Mucosa of descending colon (tissue), 3 donors: ENCODE measurements at regions not wholly inside any gene's neighbourhood (a gene's known extent, or its start where the extent isn't known, plus 50 kb on each side); places are given as distances from the start of the nearest gene placed in this dataset.

Experiments used
- ATAC-seq: fragments of 200-7000 bp; cut with Tn5 transposase; one replicate; pipeline ENCODE4 v1.9.1; 2020; ENCODE audit warnings: mild to moderate bottlenecking, moderate library complexity
- DNase-seq, 3 donors: peaks; one replicate each; pipeline ENCODE4 v3.0.0-alpha.2; 2020
- H3K36me3 ChIP-seq: fragments of 200-600 bp; one replicate; pipeline ENCODE4 v1.8.0; 2021; ENCODE audit warnings: low read depth, mild to moderate bottlenecking
- H3K4me1 ChIP-seq: fragments of 200-600 bp; one replicate; pipeline ENCODE4 v1.8.0; 2021; ENCODE audit warnings: low read depth, mild to moderate bottlenecking
- H3K4me3 ChIP-seq: fragments of 200-600 bp; one replicate; pipeline ENCODE4 v1.8.0; 2021; ENCODE audit warnings: mild to moderate bottlenecking
- H3K9me3 ChIP-seq: fragments of 200-600 bp; one replicate; pipeline ENCODE4 v1.8.0; 2021; ENCODE audit warnings: mild to moderate bottlenecking
- CTCF ChIP-seq: fragments of 200-600 bp; IDR thresholded peaks from one replicate; pipeline ENCODE4 v1.8.0; 2022; ENCODE audit warnings: antibody characterized with exemption, mild to moderate bottlenecking
- intact Hi-C, 2 donors: fragments of 100-400 bp; cut with DNase I in 1 of 2; cut with micrococcal nuclease in 1 of 2; formaldehyde crosslinking; loops; one replicate each; pipeline versions ENCODE4 v1.11.0 to v1.11.1; 2022; cut with DNase I, micrococcal nuclease
- donor health status: DM: no; HTN: no; CAD: no; lungs with moderate emphysema.
- donor health status: DM: no; HTN: no; CAD: no.
- donor health status: DM: no; HTN: yes; CAD: no.

- no peak for TF ChIP-seq CTCF
- Histone ChIP-seq H3K9me3 (no peaks in the 10 kb centered on the region), H3K4me3 (no peak overlapping the region), H3K4me1 (no peaks in the 10 kb centered on the region), H3K36me3 (no peaks in the 10 kb centered on the region)
- ATAC-seq (no peak), DNase-seq (no peak)
- intact Hi-C loops = no loop called here
Measured at GRCh38 chr2:82345910-82346309, 2041.4 kb upstream of the LRRTM1 start.

- Histone ChIP-seq H3K9me3 (no peaks in the 10 kb centered on the region), H3K4me1 (no peaks in the 10 kb centered on the region), H3K4me3 (no peak overlapping the region), H3K36me3 (no peaks in the 10 kb centered on the region)
- ATAC-seq (no peak), DNase-seq (peak in 1 of 3 donors; percentile 11)
- TF ChIP-seq CTCF = no peak
- intact Hi-C loops = no loop called here
Measured at GRCh38 chr2:82344670-82345069, 2040.1 kb upstream of the LRRTM1 start.

- Histone ChIP-seq H3K4me3 (no peak overlapping the region), H3K4me1 (no peaks in the 10 kb centered on the region), H3K36me3 (no peaks in the 10 kb centered on the region), H3K9me3 (no peaks in the 10 kb centered on the region)
- intact Hi-C loops = no loop called here
- DNase-seq = no peak
- no peak for TF ChIP-seq CTCF
- ATAC-seq = no peak
Measured at GRCh38 chr2:82342356-82342755, 2037.8 kb upstream of the LRRTM1 start.

GRCh38 chr2:82340578-82341053 lies 2036.1 kb upstream of the LRRTM1 start:
- no peaks in the 10 kb centered on the region for H3K4me1 ChIP-seq
- intact Hi-C loops = no loop called here
- no peaks in the 10 kb centered on the region for H3K9me3 ChIP-seq
- no peak for TF ChIP-seq CTCF
- H3K4me3 ChIP-seq = no peak overlapping the region
- no peaks in the 10 kb centered on the region for H3K36me3 ChIP-seq
- no peak for DNase-seq
- ATAC-seq = no peak

- TF ChIP-seq CTCF = no peak
- H3K9me3 ChIP-seq = no peaks in the 10 kb centered on the region
- ATAC-seq (no peak), DNase-seq (no peak)
- no peak overlapping the region for H3K4me3 ChIP-seq
- no peaks in the 10 kb centered on the region for H3K4me1 ChIP-seq
- intact Hi-C loops = no loop called here
- no peaks in the 10 kb centered on the region for H3K36me3 ChIP-seq
Measured at GRCh38 chr2:82339805-82340204, 2035.3 kb upstream of the LRRTM1 start.

- DNase-seq (peak in 1 of 3 donors; percentile 43), ATAC-seq (no peak)
- no peaks in the 10 kb centered on the region for H3K4me1 ChIP-seq
- H3K36me3 ChIP-seq = no peaks in the 10 kb centered on the region
- H3K9me3 ChIP-seq = no peaks in the 10 kb centered on the region
- intact Hi-C loops = no loop called here
- no peak overlapping the region for H3K4me3 ChIP-seq
- no peak for TF ChIP-seq CTCF
Measured at GRCh38 chr2:82333697-82334096, 2029.1 kb upstream of the LRRTM1 start.
